ENCODE measurements at regions not wholly inside any gene's neighbourhood (a gene's known extent, or its start where the extent isn't known, plus 50 kb on each side); places are given as distances from the start of the nearest gene placed in this dataset.
"Not testable (repeated sequence)": the region's sequence is repeated elsewhere in the genome, so short reads cannot be mapped to it uniquely, and the experiment has no call there.

DNA sequence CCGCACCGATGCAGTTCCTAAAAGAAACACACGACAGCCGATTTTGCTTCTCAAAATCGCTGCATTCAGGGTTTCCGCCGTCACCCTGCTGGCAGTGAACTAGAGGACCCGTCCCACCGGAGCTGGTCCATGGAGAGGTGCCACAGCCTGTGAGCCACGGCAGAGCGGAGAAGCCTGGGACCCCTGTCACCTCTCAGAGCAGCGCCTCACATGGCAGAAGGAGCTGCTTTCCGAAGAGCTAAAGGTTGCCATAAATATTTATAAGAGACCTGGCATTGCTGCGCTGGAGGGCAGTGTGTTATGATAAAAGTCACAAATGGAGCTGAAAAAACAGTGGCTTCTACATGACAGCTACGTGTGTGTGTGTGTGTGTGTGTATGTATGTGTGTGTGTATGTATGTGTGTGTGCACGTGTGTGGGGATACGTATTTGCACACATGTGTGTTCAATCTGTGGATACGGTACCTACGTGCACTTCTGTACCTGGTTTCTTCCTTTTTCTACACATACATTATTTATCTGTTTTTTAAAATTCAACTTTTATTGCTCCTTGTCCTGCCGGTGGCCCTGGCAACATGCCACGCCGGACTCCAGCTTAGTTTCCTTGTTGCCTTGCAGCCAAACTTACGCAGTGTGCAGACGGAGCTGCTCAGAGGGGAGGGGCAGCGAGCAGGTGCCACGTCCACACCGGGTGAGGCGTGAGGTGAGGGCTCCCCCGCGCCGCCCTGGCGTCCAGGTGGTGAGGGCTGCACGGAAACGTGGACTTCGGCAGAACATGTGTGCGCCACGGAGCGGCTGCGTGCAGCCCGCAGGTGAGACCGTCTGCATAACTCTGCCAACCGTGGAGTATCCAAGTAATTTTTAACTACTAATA, 115.2 kb upstream of the PITRM1 start:
- no peak for DNase-seq

DNA sequence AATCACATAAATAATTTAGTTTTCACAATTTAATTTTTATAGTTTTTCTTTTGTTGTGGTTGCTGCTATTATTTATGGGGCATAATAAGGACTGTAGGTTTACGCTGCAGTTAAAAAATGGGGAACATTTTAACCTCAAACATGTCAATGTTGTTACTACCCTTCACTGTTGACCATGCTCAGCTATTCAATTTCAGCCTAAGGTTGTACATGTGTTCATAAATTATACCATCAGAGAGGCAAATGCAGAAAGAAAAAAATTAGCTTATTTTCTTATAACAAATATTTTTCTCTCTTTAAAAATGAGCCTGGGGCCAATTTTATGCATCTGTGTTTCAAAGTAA, 110.1 kb upstream of the PITRM1 start:
- no peak for DNase-seq

DNA sequence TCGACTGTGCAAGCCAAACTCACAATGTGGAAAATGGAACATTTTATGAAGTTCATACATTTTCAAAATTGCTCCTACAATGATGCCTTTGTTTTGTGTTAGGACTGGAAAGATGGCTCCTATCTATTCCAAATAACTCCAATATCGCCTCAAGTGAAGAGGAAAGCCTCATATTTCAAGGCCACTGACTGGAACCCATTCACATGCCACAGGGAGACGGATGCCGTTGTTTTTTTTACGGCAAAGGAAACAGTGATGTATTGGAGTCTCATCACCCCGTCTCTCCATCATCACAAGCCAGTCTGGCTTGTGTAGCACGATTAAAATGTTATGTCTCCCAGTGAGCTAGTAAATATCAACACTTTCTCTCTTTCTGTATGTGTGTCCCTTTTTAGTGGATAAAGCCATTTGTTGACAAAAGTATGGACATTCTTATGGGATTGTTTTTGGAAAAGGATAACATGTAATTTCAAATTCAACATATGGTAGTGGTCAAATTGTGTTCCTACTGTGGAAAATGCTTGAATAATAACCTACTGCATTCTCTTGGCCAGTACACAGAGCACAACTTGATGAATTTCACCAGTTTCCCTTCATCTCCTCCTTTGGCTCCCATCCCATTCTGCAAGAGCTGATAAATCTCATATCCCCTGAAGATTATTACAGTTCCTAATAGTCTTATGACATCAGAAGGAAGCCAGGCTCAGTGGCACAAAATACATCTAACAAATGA, 109.5 kb upstream of the PITRM1 start:
- DNase-seq = no peak

DNA sequence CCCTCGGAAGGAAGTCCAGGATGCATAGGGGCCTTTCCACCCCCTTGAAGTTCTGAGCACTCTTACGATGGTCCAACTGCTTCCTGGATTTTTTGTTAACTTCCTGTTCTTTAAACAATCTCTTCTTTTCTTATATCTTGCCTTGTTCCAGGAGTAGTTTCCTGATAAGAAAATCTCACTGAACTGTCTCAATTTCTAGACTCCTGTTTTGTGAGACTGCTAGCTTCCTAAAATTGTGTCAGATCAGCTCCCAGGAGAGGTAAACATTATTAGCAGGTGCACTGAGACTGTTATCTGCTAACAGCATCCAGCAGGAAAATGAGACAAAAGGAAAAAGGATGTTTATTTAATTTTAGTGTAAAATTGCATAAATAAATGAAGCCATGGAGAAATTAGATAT, 106.2 kb upstream of the PITRM1 start:
- no peak for DNase-seq

DNA sequence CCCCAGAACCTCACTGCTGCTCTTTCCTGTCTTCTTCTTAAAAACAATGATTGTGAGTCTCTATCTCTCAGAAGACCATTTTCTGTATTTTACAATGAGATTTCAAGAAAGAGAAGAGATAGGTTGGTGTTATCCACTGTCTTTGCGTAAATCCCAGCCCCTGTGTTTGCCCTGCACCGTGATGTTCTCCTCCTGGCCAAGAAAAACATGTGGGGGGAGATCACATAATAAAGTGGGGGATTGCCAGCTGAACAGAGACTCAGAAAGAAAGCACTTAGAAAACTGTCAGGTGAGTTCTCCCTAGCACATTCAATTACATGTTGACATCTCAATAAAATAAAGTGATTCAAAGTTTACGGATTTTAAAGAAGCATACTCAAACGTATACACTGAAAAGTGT, 105.0 kb upstream of the PITRM1 start:
- no peak for DNase-seq

DNA sequence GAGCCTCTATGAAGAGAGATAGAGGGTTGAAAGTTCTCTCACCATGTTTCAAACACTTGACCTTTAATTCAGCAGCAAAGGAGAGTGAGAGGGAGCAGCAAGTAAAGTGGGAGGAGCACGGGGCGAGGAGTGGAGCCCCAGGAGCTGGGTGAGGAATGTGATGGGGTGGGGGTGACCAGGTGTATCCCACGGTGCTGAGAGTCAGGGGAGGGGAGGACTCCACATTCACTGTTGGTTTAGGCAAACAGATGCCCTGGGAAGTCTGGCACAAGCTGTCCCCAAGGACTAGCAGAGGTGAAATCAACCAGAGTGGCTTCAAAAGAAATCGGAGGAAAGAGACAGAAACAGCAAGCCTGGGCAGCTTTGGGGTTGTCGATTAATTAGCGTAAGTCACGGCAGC, 101.8 kb upstream of the PITRM1 start:
- DNase-seq = no peak

DNA sequence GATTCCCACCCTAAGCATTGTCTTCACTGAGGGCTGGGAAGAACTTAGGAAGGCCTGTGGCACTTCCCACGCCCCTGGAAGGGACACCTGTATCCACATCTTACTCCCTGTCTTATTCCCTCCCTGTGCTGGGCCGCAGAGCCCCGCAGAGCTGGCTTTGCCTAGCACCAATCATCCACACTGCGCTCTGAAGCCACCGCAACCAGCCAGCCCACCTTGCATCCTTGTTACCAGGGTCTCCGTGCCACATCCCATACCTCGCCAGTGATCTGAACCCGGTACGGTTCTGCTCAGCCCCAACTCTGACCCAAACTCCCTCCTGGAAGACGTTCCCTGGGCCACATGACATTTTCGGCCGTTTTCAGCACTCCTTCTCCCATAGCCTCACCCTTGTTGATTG, 101.4 kb upstream of the PITRM1 start:
- DNase-seq = no peak

DNA sequence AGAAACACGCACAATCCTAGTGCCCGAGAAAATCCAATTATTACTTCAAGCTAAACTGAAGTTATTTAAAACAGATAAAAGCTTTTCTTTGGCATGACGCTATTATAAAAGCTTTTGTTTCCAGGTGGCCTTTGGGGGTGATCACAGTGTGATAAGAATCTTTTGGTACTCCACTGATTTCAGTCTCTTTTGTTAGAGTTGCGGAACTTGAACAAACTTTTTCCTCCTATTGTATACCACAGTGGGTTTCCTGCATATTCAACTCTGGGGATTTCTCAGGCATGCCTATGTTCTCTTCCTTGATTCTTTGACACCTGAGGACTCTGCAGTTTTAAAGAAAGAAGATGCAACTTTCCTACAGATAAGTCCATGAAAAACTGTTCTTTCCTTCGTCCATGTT, 99.7 kb upstream of the PITRM1 start:
- no peak for DNase-seq

DNA sequence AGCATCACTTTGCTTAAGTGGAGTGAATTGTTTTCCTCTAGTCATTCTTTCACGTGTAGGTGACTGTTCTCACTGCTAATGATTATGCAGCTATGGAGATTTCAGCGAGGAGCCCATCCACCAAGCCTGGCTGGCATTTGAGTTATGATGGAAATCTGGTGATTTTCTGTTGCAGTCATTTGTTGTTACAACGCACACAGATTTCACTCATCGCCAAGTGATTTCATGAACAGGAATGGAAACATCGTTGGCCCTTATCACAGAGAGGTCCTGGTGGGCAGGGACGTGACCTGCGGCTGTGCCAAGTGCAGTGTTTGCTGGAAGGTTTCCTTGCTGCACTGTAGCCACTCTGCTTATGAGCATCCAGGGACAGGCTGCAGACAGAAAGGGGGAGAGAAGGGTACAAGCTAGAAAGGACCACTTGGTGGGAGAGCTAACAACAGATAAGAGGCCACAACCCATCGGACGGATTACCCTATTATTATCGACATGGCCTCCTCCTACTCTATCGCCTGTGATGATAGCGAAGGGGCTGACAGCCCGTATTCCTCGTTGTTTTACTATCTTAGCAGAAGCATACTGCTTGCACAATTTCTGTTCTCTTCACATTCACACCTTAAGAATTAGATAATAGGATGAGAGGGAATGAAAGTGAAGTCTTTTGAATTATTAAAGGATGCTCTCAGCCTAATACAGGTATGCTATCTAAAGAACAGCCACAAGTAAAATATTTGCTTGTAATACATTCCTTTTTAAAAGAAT, 99.0 kb upstream of the PITRM1 start:
- no peak for DNase-seq

DNA sequence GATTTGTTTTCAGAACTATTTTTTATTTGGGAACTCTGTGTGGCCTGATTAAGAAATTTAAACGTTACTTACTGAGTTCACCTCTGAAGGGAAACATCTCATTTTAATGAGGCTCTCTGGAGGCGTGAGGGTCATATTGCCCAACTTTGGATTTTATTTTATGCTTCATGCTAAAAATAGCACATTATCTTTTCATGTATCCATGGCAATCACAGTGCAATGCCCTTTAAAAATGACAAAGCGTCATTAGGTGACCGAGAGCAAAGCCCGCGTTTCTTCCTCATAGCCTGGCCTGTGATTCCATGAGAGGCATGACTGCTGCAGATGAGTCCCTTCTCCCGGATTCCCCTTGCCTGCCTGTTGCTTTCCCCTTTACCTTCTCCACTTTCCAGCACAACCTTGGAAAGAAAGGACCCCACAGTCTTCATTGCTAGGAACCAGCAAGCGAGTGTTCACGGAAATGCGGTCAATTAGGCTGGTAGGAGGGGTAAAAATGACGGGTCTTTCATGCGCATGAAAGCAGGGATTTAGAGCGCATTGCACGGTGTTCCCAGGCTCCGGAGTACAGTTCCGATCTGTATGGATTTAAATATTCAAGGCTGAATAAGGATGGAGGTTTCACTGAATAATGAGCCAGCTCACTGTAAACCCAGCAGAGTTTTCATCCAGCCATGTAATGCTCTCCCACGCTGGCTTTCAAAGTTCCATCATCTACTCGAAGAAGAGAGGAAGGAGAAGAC, 98.2 kb upstream of the PITRM1 start:
- DNase-seq = no peak

DNA sequence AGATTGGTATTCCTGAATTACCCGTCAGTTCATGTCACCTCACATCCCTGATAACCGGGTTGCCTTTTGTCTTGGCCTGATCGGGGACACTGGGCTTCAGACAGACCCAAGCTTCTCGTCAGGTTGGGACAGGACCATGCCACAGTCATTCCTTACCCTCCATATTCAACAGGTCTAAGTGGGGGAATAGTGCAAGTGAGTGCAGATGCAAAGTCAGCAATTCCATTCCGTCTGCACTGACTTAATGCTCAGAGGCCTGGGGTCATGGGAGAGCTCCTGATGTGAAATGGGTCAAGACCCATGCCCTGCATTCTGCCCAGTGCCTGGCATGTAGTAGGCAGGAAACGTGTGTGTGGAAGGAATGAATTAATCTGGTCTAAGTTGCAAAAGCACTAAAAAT, 95.4 kb upstream of the PITRM1 start:
- DNase-seq = no peak

DNA sequence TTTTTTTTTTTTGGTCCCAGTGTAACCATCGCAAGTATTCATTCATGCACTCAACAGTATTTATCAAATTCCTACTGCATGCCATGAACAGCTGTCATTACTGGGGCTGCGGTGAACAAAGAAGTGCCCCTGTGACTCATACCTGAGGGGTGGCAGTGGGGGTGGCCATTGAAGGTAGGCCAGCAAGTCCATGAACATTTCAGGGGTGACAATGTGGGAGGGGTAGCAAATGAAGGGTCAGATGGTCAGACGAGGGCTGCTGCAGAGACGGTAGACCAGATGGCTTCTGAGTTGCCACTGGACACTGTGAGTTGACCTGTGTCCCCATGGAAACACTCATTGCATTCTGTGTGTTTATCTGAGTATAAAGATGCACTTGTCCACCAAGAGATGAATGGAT, 92.5 kb upstream of the PITRM1 start:
- peak; percentile 17 for DNase-seq

DNA sequence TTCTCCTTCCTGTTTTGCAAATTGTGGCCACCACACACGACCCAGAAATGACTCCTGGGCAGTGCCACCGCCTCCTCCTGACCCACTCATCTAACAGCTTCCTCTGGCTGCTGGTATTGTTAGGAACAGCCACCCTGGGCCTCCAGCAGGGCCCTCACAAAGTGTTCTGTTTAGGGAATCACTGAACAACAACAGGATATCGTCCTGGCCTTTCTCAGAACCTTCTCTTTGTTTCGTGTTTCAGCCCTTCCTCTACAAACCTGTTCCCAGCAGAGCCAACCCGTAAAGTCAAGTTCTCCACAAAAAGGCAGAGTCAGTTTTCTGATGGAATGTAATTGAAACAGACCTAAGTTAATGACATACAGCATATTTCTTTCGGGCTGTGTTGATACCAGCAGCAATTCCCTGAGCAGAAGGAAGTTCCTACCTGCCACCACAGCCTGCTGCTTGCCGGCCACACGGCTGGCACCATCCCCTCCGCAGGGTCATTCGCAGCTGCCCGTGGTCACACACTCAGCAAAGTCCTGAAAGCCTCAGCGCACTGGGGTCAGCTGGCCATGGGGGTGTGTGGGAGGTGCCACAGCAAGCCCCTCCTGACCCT, 91.7 kb upstream of the PITRM1 start:
- no peak for DNase-seq

DNA sequence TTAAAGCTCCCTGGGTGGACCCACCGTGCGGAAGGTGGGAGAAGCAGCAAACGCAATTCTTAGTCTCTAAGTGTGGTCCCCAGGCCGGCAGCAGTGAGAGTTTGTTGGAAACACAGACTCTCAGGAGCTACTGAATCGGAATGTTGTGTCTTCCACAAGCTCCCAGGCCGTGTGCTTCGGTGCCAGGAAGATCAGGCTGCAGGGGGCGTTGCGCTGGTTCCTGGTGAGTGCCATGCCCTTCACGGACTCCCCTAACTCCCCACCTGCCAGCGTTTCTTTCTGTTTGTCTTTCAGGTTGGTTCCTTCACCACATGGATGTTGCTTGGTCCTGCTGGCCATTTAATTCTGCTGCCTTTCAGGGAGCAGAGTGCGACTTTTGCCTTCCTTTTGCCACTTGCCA, 91.2 kb upstream of the PITRM1 start:
- DNase-seq = no peak

DNA sequence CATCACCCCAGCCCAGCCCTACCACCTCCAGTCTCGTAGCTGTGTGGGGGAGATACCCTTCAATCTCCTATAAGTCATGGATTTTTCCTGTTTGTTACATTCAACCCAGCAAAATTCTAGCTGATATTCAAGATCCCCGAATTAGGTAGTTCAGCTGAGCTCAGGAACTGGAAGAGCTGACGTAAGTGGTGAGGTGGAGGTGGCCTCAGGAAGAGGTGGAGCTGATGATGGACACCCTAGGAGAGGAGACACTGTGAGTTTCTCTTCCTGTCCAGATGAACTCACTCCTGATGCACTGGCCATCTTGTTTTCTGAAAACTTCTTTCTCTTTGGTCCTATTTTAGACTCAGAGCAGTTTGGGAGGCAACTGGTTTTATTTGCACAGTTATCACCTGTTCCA, 90.5 kb upstream of the PITRM1 start:
- no peak for DNase-seq

DNA sequence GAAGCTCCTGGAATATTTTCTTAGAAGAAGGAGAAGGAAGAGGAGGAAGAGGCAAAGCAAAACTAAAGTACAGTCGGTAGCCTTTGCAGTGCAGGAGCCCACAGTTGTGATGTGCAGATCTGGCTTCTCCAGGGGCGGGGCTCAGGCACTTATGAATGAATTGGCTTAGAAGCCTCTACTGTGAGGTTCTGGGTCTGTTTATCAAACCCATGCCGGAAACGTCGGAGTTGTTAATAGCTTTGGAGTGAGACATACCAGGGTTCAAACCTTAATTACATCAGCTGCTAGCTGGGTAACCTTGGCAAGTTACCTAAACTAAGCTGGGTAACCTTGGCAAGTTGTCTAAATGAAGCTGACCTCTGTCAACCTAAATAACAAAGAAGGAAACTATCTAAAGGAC, 89.3 kb upstream of the PITRM1 start:
- no peak for DNase-seq

DNA sequence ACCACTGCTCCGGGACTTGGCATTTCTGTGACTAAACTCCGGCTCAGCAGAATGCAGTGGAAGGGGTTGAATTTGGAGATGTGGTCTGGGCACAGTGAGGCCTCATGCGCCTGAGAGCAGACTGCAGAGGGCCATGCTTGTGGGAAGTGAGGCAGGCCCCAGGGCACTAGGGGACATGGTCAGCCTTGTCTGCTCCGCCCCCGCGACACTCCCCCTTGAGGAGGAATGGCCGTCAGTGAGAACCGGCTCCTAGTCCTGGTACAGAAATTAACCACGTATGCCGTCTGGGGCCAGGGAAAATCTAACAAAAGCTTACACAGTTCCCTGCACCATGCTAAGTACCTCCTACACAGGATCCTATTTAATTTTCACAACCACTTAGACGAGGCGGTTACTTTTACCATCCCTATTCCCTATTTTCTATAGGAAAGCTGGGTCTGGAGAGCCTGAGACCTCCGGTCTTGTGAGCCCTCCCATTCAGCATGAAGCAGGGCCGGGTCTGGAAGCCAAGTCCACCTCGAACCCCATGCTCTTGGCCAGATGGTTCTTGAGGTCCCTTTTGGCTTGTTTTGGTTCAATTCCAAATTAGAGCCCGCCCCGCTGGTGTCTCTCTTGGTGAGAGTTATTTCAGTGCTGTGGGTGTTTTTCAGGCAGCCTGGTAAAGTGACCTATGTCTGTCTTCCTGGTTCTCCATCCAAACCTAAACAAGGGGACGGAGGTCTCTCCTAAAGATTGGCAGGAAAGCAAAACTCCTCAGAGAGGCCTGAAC, 87.7 kb upstream of the PITRM1 start:
- no peak for DNase-seq

DNA sequence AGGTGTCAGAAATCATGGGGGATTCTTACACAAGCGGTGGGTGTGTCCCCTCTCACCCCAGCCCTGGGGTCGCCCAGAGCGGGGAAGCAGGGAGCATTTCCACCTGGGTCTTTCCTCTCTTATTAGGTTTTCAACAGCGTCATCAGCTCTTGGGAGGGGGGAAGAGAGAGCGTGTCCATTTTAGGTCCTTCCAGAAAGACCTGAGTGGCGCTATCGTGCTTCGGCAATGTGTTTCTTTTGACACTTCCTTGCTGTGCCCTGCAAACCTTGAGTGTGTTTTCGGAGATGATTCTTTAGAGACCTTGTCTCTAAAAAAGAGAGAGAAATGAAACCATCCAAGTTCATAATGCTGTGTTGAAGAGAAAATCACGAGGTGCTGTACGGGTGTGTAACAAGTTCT, 86.9 kb upstream of the PITRM1 start:
- no peak for DNase-seq

DNA sequence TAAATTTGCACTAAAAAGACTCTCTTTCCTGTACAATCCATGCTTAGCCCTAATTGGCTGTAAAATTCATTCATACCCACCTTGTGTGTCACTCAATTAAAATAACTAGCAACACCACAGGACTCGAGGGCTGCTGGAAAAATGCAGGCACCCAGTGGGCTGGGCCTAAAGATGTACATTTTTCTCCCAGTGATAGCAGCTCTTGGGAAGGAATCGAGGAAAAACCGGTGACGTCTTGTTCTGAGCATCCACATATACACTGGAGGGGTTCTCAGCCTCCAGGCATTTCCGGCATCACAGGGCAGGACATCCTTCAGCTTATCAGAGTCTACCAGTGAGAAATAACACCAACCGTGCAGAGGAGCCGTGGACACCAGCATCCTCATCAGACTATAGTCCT, 85.8 kb upstream of the PITRM1 start:
- peak; percentile 39 for DNase-seq

DNA sequence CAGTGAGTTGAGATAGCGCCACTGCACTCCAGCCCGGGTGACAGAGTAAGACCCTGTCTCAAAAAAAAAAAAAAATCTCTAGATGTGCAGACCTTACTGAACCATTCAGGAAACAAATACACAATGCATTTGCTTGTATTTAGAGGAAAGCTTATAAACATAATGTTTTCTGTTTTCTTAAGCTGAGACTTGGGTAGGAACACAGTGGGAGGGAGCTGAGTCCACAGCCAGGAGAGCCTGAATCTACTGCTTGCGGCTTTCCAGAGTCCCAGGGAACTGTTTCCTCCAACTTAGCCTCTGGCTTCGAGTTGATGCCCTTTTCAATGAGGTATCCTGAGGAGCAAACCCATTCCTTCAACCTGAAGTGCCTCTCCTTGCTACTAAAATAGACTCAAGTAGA, 83.0 kb upstream of the PITRM1 start:
- DNase-seq = no peak

DNA sequence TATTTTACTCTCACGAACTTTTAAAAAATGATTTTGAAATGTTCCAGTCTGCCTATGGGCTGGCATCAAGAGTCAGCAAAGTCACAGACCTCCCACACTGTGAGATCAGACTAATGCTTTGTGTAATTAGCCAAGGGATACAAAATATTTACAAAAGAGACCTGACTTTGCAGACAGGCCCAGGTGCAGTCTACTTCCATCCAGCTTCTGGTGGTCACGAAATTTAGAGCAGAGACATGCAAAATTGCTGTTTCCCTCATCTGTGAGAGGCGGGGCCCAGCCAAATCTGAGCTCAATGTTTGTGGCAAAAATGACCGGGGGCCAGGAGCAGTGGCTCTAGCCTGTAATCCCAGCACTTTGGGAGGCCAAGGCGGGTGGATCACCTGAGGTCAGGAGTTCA, 82.5 kb upstream of the PITRM1 start:
- no peak for DNase-seq

DNA sequence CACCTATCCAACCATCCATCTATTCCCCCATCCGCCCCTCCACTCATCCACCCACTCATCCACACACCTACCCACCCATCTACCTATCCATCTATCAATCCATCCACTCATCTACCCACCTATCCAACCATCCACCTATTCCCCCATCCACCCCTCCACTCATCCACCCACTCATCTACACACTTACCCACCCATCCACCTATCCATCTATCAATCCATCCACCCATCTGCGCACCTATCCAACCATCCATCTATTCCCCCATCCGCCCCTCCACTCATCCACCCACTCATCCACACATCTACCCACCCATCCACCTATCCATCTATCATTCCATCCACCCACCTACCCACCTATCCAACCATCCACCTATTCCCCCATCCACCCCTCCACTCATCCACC, 81.4 kb upstream of the PITRM1 start:
- DNase-seq = not testable (repeated sequence)
